ENCODE measurements at regions not wholly inside any gene's neighbourhood (a gene's known extent, or its start where the extent isn't known, plus 50 kb on each side); places are given as distances from the start of the nearest gene placed in this dataset.

DNA sequence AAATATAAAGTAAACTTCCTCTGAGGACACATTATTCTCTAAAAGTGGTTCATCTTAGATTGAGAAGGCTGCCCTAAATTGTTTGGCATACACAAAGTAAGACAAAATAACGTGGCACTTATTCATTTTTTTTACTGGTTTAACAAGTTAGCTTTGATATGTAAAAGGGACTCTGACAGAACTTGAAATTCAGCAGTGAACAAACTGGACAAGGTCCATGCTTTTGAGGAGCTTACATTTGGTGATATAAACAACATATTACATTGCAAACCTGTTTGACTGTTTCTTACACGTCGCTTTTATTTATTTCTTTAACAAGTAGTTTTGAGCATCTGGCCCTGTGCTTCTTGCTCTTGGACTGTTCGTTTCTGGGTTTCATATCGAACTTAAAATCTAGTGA, 253.1 kb upstream of the POM121L12 start:
- TF ChIP-seq, protein P1, sequence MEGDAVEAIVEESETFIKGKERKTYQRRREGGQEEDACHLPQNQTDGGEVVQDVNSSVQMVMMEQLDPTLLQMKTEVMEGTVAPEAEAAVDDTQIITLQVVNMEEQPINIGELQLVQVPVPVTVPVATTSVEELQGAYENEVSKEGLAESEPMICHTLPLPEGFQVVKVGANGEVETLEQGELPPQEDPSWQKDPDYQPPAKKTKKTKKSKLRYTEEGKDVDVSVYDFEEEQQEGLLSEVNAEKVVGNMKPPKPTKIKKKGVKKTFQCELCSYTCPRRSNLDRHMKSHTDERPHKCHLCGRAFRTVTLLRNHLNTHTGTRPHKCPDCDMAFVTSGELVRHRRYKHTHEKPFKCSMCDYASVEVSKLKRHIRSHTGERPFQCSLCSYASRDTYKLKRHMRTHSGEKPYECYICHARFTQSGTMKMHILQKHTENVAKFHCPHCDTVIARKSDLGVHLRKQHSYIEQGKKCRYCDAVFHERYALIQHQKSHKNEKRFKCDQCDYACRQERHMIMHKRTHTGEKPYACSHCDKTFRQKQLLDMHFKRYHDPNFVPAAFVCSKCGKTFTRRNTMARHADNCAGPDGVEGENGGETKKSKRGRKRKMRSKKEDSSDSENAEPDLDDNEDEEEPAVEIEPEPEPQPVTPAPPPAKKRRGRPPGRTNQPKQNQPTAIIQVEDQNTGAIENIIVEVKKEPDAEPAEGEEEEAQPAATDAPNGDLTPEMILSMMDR (IDR thresholded peaks at IDR 0.05; ENCODE audit: insufficient read depth, low read length, poor library complexity, severe bottlenecking), result no peak
- no peak for TF ChIP-seq EZH2phosphoT487 (conservative IDR thresholded peaks at IDR 0.05; ENCODE audit: low read length)
